ENCODE measurements at regions not wholly inside any gene's neighbourhood (a gene's known extent, or its start where the extent isn't known, plus 50 kb on each side); places are given as distances from the start of the nearest gene placed in this dataset.
A peak's percentile ranks its signal among the peaks of the same experiment; 100 is the strongest.

DNA sequence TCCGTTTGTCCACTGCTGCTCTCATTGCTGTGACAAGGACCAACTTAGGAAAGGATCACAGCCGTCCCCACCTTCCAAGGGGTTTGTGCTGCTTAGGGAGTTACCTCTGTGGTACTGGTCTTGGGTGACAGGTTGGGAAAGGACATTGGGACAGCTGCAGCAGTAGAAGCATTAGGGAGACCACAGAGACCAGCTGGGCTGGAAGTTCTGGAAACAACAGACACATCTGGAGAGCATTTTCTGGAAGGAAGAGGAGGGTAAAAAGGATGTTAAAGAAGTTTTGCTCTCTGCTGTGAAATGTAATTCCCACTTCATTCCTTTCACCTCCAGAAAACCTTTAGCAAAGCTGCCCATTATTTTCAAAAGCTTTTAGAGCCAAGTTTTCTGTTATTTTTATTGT, 304.2 kb downstream of the LRFN2 start:
- intact Hi-C loops (cut with DNase I), result no loop called here
- peak; percentile 34 for ATAC-seq

DNA sequence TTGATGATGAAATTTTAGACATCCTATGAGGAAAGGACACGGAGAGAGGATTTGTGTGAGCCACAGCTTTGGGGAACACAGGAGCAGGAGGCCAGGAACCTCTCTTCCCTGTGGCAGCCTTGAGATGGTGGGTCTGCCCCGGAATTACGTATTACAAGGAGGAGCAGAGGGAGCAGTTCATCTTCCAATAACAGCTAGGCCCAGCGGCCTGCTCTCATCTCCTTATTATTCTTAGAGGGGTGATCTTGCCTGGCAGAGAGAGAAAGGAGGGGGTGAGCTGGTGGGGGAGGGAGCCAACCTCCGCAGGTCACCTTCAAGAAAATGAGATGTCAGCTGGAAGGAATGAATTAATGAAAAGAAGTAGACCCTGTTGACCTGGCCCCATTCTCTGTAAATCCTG, 305.8 kb downstream of the LRFN2 start:
- intact Hi-C loops (cut with DNase I), result no loop called here
- no peak for ATAC-seq
- DNase-seq (ENCODE audit: low spot score), result no peak

More for the DNA sequence above, 304.2 kb downstream of the LRFN2 start:
- DNase-seq (ENCODE audit: low spot score), result no peak

- DNase-seq (ENCODE audit: low spot score) (no peak), ATAC-seq (no peak)
- intact Hi-C loops (cut with DNase I), result no loop called here
Measured at GRCh38 chr6:40280231-40280630, 306.9 kb downstream of the LRFN2 start.

DNA sequence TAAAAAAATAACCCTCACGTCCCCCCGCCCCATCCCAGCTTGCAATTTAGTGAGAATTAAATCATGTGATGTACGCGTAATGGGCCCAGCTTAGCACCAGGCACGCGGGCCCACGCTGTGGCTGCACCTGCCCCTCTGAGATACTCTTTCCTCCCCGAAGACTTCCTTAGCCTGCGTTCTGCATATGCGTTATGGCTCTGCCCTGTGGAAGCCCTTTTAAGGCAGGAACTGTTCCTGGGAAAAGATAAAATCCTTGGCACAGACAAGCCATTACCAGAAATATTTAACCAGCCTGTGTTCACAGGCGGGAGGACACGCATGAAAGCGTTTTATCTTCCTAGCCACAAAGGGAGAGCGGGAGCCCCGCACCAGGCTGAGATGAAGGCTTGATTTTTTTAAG, 311.0 kb downstream of the LRFN2 start:
- intact Hi-C loops (cut with DNase I), result no loop called here
- no peak for ATAC-seq
- no peak for DNase-seq (ENCODE audit: low spot score)

- DNase-seq (ENCODE audit: low spot score) (no peak), ATAC-seq (no peak)
- intact Hi-C loops (cut with DNase I), result no loop called here
Measured at GRCh38 chr6:40274058-40274457, 313.1 kb downstream of the LRFN2 start.

GRCh38 chr6:40268614-40269013, 318.6 kb downstream of the LRFN2 start:
- ATAC-seq (no peak), DNase-seq (ENCODE audit: low spot score) (no peak)
- intact Hi-C loops (cut with DNase I), result no loop called here

- DNase-seq (ENCODE audit: low spot score), result no peak
- no peak for ATAC-seq
- intact Hi-C loops (cut with DNase I), result no loop called here
Measured at GRCh38 chr6:40268166-40268565, 319.0 kb downstream of the LRFN2 start.

- DNase-seq (ENCODE audit: low spot score) (no peak), ATAC-seq (no peak)
- intact Hi-C loops (cut with DNase I), result no loop called here
Measured at GRCh38 chr6:40265615-40266014, 321.5 kb downstream of the LRFN2 start.

GRCh38 chr6:40263970-40264369, 323.2 kb downstream of the LRFN2 start:
- ATAC-seq, result no peak
- intact Hi-C loops (cut with DNase I), result no loop called here
- DNase-seq (ENCODE audit: low spot score), result no peak

GRCh38 chr6:40262363-40262762, 324.8 kb downstream of the LRFN2 start:
- intact Hi-C loops (cut with DNase I), result no loop called here
- DNase-seq (ENCODE audit: low spot score) (no peak), ATAC-seq (no peak)

DNA sequence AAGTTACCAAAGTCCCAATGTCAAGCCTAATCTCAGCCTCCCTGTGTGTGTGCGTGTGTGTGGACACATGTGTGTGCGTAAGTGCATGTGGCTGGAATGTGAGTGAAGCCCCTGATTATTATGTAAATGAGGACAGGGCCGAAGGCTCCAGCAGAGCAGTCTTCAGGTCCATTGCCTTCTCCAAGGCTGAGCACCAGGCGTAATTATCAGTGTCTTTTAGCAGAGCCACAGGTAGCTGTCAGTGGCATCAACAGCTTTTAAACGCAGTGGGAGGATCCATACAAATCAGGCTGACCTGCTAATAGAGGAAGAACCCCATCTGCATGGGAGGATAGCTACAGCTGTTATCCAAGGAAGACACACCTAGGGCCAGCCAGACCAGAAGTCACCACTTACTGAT, 324.3 kb upstream of the MOCS1 start:
- intact Hi-C loops (cut with DNase I), result no loop called here
- ATAC-seq (no peak), DNase-seq (ENCODE audit: low spot score) (no peak)

GRCh38 chr6:40256831-40257230, 322.6 kb upstream of the MOCS1 start:
- DNase-seq (ENCODE audit: low spot score) (no peak), ATAC-seq (no peak)
- intact Hi-C loops (cut with DNase I), result no loop called here

- ATAC-seq, result no peak
- DNase-seq (ENCODE audit: low spot score), result no peak
- intact Hi-C loops (cut with DNase I), result no loop called here
Measured at GRCh38 chr6:40256224-40256623, 322.0 kb upstream of the MOCS1 start.

GRCh38 chr6:40253420-40253819, 319.2 kb upstream of the MOCS1 start:
- intact Hi-C loops (cut with DNase I), result no loop called here
- ATAC-seq (no peak), DNase-seq (ENCODE audit: low spot score) (no peak)

GRCh38 chr6:40252531-40253258, 318.4 kb upstream of the MOCS1 start:
- DNase-seq (ENCODE audit: low spot score) (no peak), ATAC-seq (no peak)
- intact Hi-C loops (cut with DNase I), result no loop called here

DNA sequence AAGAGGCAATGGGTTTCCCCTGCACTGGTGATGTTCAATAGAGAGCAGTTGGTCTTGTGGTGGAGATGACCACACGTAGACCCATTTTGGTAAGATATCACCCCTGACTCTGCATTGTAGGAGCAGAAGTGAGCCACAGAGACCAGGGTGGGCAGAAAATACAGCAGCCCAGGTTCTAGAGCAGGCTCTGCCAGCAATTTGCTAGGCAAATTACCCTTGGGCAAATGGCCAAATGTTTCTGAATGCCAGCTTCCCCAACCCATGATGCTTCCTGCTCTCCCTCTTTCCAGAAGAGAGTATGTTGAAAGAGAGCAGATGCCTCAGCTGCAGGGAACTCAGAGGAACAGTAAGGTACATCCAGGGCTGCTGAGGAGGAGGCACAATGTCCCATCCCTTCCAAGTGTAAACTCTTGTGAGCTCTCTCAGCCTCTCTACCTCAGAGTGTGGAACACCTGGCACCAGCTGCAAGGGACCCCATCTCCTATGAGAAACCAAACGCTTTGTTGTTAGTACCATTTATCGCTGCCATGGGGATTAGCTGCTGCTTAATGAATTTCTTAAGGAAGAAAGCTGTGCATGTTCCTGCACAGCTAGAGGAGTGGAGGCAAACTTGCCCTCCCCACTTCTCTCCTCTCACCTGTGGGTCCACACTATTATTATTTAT, 317.5 kb upstream of the MOCS1 start:
- DNase-seq (ENCODE audit: low spot score) (no peak), ATAC-seq (no peak)
- intact Hi-C loops (cut with DNase I), result no loop called here

GRCh38 chr6:40249935-40250334, 315.7 kb upstream of the MOCS1 start:
- DNase-seq (ENCODE audit: low spot score) (no peak), ATAC-seq (no peak)
- intact Hi-C loops (cut with DNase I), result loop anchor here (5.0 kb wide), 1 partner anchor 777 kb away; no protein-coding TSS in a partner anchor

DNA sequence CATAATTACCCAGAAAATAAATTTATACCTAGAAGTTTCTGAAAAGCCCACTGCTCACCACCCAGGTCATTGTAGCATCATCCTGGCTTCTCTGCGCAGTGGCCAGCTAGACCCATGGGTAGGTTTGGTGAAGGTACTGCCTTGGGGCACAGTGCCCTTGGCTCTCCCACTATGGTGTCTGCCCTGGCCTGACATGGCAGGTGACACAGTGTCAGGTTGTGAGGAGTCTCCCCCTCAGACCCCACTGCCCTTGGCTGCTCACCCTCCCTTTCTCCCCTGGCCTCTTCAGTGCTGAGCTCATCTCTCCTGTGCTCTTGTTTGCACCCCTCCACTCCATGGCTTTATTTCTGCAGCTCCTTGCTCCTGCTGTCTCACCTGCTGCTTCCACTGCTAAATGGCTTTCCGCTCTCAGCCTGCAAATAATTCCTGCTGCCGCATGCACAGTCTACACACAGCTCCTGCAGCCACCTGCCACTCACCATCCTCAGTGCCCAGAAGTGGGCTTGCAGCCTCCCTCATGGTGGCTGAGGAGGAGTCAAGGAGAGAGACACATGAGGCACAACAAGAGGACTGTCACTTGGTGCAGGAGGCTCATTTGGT, 313.4 kb upstream of the MOCS1 start:
- intact Hi-C loops (cut with DNase I), result loop anchor here (5.0 kb wide), 1 partner anchor 780 kb away; no protein-coding TSS in a partner anchor
- no peak for DNase-seq (ENCODE audit: low spot score)
- no peak for ATAC-seq

DNA sequence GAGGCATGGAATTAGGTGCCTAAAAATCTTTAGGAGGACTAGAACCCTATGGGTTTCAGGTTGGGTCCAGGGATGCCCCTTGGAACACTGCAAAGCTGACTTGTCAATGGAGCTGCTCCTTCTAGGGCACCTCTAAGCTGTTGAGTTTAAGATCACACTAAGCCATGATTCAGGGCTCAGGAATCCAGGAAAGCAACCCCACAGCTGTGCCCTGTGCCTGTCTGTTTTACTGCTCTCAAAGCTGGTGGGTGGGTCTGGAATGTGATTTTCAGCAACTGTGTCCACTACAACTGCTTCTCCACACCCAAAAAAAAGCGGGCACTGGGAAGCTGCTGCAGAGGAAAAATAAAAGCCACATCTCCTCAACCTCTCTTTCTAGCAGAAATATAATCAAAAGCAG, 310.4 kb upstream of the MOCS1 start:
- no peak for DNase-seq (ENCODE audit: low spot score)
- intact Hi-C loops (cut with DNase I), result loop anchor here (5.0 kb wide), 1 partner anchor 783 kb away; no protein-coding TSS in a partner anchor
- ATAC-seq, result no peak

GRCh38 chr6:40232698-40233097, 298.4 kb upstream of the MOCS1 start:
- intact Hi-C loops (cut with DNase I), result no loop called here
- ATAC-seq (no peak), DNase-seq (ENCODE audit: low spot score) (no peak)

Data from sciatic nerve (tissue), 2 donors.